NCI-H2227 treated with DMSO at 0.1 percent for 48 hours (cell line): ENCODE measurements at regions not wholly inside any gene's neighbourhood (a gene's known extent, or its start where the extent isn't known, plus 50 kb on each side); places are given as distances from the start of the nearest gene placed in this dataset.
"Not testable (repeated sequence)": the region's sequence is repeated elsewhere in the genome, so short reads cannot be mapped to it uniquely, and the experiment has no call there.

Experiments
- DNase-seq: peaks from one replicate; lab custom pipeline; 2025; lab: John Stamatoyannopoulos, UW

GRCh38 chr4:149870008-149870407 lies 54.4 kb upstream of the IQCM start:
- no peak for DNase-seq

- DNase-seq: no peak
Measured at GRCh38 chr4:149881744-149882143, 66.1 kb upstream of the IQCM start.

DNA sequence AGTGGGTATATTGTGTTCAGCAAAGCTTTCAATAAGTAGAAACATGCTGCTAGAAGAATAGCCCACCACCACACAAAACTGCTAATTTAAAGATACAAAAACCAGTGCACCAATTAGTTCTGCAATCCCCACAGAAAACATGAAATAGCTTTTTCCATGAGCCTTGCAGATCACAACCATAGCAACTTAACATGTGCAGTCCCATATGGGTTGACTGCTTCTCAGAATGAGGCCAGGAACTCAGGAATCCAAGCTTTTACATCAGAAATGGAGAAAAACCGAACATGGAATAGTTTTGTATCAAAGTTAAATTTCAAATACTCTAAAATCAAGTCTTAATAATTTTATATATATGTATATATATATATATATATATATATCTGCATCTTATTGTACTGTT lies 66.6 kb upstream of the IQCM start:
- no peak for DNase-seq

- DNase-seq: no peak
Measured at GRCh38 chr4:149884046-149884445, 68.4 kb upstream of the IQCM start.

GRCh38 chr4:149884529-149885181 lies 69.0 kb upstream of the IQCM start:
- no peak for DNase-seq

GRCh38 chr4:149885896-149886295 lies 70.3 kb upstream of the IQCM start:
- no peak for DNase-seq

DNA sequence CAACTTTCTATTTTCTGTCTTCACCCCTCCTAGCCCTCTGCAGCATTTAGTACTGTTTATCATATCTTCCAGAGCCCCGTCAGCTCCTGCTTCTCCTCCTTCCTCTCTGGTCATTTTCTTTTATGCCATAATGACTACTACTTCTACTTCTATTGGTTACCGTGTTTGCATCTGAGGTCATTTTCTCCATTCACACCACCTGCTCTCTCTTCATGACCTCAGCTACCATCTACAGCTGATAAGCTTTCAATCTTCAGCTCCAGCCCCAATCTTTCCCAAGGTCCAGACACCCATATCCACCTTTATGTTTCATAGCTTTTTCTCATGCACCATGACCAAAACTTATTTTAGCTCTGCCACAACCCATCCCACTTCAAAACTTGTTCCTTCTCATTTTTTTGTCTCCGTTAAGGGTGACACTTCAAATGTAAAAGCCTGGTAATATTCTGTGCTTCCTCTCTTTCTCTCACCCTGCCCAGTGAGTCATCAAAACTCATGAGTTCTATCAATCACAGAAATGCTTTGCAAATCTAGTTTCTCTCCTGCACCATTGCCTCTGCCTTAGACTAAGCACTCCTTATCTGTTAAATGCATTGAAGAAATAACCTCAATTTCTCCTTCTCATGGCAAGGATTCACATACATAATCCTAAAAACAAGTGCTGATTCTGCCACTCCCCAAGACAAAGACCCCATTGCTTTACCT lies 71.3 kb upstream of the IQCM start:
- DNase-seq: no peak

DNA sequence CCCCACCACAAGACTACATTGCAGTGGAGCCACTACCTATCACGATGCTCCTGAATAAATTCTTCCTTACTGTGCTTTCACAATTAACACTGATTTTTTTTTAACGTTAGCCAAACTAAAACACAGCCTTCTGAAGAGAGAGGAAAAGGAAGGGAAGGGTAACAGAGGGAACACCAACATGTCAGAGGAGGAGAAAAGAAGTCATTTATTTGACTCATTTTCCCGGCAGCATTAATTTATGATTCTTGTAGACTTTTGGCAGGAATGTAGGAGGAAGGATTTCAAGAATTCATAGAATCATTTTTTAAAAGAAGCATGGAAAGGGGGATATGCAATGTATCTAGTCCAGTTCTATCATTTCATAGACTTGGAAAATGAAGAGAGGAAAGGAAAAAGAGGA lies 74.3 kb upstream of the IQCM start:
- DNase-seq: no peak

DNA sequence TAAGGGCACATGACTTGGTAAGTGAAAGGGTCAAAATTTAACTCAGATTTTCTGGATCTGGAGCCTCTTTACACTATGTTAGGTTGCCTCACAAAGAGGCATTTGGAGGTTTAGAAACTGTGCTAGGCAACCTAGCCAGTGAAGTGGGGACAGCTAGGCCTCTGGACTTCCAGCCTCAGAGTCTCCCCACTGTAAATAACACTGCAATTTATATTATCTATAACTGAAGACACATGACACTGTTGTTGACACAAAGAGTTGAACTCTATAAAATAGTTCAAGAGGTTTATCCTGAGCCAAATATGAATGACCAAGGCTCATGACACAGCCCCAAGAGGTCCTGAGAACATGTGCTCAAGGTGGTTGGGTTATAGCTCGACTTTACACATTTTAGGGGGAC lies 74.9 kb upstream of the IQCM start:
- DNase-seq: no peak

DNA sequence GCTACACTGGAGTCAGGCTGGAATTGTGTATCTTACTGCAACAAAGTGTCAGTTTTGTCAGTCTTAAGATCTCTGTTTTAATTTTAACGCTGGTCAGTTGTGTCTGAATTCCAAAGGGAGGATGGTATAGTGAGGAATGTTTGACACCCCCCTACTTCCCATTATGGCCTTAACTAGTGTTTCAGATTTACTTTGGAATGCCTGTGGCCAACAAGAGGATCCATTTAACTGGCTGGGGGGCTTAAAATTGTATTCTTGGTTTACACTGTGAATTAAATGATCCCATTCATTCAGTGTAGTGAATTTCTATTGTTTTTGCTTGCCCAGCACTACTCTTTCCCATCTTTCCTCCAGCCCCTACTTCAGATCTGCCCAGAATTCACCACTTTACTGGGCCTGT lies 75.8 kb upstream of the IQCM start:
- DNase-seq: no peak

GRCh38 chr4:149896432-149896831 lies 80.8 kb upstream of the IQCM start:
- no peak for DNase-seq

GRCh38 chr4:149897783-149898182 lies 82.1 kb upstream of the IQCM start:
- no peak for DNase-seq

GRCh38 chr4:149901128-149901527 lies 85.5 kb upstream of the IQCM start:
- DNase-seq: no peak

DNA sequence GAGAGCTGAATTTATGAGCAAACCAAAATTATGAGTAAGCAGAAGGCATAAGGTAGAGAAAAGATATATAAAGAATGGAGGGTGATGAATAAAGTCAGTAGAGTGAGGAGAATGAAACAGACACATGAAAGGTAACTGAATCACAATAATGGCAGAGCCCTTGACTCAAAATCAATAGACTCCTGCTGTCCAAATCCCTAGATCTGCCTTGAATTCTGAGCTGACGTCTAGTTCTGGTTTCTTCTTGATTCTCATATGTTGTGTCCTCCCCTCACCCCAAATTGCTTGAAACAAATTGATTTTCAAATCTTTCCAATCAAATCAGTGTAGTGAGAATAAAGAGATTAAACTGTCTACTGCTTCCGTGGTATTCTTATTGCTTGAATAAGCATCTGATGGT lies 86.6 kb upstream of the IQCM start:
- DNase-seq: no peak

GRCh38 chr4:149910177-149910576 lies 94.5 kb upstream of the IQCM start:
- DNase-seq: no peak

- DNase-seq: no peak
Measured at GRCh38 chr4:149910604-149911350, 95.1 kb upstream of the IQCM start.

DNA sequence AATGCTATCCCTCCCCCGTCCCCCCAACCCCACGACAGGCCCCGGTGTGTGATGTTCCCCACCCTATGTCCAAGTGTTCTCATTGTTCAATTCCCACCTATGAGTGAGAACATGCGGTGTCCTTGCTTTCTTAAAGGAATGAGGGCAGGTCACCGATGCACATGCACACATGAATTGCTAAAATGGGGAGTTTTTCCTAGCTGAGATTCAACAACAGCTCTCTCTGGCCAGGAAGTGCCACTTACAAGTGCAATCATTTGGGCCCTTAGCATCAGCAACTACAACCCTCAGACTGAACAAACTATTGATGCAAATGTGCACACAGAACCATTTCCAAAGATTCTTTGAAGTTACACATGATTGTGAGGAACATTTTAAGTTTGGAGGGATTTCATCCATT lies 95.7 kb upstream of the IQCM start:
- DNase-seq: no peak

GRCh38 chr4:149912000-149912399 lies 96.4 kb upstream of the IQCM start:
- no peak for DNase-seq

GRCh38 chr4:149914119-149915115 lies 98.8 kb upstream of the IQCM start:
- peak; percentile 6 for DNase-seq

GRCh38 chr4:149915735-149916134 lies 100.1 kb upstream of the IQCM start:
- not testable (repeated sequence) for DNase-seq

- no peak for DNase-seq
Measured at GRCh38 chr4:149923736-149924135, 108.1 kb upstream of the IQCM start.

DNA sequence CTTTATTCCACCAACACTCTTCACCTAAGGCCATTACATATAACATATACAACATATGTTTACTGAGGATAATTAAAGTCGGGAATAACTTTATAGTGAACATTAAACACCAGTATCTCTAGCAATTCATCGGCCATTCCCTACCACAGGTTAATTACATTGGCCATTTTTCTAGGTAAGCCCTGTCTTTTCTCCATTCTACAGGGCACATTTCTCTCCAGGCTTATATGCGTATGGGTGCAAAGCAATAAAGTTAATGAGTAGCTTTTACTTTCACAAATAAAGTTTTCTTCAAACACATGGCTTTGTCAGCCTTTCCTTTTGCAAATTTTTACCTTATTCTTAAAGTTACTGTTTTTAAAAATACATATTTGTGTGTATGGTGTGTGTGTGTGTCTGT lies 111.9 kb upstream of the IQCM start:
- no peak for DNase-seq
